KBM-7 (cell line): ENCODE measurements at regions not wholly inside any gene's neighbourhood (a gene's known extent, or its start where the extent isn't known, plus 50 kb on each side); places are given as distances from the start of the nearest gene placed in this dataset.

Source experiments
- DNase-seq: peaks from one replicate; pipeline ENCODE4 v3.0.0-alpha.2; 2015
- in situ Hi-C: fragments of 300-500 bp; cut with MboI; formaldehyde crosslinking; loops from 2 replicates; pipeline ENCODE4 v1.14.3; 2020; ENCODE audit warnings: low sequenced_read_pairs, low pct_unique_long_range_greater_than_20kb, mixed read lengths

DNA sequence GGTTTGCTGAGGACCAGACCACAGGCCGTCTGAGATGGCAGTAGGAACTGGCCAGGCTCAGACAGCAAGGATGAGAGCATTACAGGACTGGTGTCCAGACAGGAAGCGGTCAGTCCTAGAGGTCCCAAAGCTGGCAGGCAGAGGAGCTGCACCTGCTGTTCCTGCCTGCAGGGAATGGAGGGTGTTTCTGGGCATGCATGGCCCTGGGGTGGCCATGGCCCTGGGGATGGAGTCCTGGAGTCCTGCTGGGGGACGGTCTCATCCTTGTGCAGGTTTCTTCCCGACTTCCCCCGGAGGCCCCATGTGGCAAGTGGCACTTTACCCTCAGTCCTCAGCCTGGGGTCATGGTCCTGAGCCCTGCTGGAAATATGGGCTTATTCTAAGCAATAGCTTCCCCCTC lies 274.9 kb upstream of the ADARB2 start:
- no peak for DNase-seq
- in situ Hi-C loops, result no loop called here

DNA sequence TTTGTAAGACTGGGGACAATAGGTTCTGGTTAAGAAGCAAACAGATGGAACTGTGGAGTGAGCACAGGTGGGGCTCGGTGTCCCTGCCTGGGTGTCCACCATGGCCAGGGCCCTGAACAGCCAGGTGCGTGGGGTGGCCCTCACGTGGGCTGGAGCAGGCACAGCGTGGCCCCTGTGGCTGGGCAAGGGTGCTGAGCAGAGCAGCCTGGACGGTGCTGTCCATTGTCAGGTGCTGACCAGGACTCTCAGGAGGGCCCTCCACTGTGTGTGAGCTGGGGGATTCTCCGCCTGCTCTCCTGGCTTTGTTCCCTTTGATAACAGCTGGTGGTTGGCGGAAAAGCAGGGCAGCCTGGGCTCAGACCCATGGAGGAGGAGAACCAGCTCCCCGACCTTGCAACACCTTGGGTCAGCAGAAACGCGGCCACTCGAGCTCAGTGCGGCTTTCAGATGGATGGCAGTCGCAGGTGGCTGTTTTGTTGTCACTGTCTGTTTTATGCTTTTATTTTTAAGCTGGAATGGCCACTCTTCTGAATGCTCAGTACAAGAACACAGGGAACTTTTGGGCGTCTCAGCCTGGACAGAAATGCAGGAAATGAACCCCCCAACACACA lies 273.9 kb upstream of the ADARB2 start:
- no peak for DNase-seq
- in situ Hi-C loops, result no loop called here

DNA sequence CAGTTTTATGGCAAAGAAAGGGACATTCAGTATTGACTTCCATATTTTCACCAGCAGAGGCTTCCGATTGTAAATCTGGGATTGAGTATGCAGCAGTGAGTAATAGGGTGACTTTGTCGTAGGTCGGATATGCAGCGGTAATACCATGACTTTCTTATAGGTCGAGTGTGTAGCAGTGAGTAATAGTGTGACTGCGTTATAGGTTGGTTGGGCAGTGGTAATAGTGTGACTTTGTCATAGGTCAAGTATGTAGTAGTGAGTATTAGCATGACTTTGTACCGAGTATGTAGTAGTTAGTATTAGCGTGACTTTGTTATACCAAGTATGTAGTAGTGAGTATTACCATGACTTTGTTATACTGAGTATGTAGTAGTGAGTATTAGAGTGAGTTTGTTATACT lies 268.2 kb upstream of the ADARB2 start:
- in situ Hi-C loops, result no loop called here
- DNase-seq, result no peak

DNA sequence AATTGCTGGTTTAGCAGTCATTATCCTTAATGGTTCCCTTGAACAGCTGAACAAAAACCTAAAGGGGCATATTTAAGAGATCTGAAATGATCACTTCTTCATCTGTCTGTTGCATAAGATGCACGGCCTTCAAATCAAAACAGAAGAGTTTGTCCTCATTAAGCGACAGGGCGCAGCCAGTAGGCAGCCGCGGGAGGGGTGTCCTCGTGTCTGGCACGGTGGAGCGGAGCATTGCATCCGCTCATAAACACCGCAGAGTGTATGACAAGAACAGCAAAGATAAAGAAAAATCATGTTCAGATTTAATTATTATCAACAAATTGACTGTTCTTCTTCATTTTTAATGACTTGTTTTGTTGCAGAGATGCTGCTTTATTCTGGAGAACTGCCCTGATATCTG lies 255.6 kb upstream of the ADARB2 start:
- in situ Hi-C loops, result no loop called here
- DNase-seq, result no peak

DNA sequence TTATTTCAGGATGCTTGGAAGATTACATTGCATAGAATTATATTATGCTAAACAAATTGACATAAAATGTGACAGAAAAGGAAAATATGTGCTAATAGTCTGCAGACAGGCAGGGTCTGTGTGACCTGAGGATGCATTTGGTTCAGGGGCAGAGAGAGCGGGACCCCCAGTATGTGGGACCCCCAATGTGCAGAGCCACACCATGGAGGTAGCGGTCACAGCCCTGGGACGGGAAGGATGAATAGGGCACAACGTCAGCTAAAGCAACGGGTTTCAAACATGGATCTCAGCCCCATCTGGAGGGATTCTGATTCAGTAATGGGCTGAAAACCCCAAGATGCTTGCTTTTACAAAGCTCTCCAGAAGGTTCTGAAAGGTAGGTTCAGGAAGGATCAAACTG lies 251.8 kb upstream of the ADARB2 start:
- no peak for DNase-seq
- in situ Hi-C loops, result no loop called here

GRCh38 chr10:1981976-1982375 lies 244.7 kb upstream of the ADARB2 start:
- in situ Hi-C loops, result no loop called here
- no peak for DNase-seq

- DNase-seq, result no peak
- in situ Hi-C loops, result no loop called here
These were observed 243.1 kb upstream of the ADARB2 start for GRCh38 chr10:1980459-1980858.

DNA sequence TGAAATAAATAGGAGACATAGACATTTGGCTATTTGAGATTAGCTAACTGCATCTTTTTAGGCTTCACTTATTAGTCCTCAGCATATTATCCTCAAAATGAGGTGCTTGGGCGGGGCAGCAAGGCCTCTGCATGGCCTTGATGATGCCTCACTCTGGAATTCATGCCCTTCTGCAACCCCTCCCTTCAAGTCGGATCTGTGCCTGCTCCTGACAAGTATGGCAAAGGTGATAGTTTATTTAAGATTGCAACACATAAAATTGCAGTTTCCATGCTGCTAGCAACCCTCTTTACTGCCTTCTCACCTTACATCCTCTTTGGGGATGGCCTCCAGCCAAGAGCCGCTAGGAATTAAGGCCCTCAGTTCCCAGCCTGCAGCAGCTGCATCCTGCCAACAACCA lies 241.3 kb upstream of the ADARB2 start:
- no peak for DNase-seq
- in situ Hi-C loops, result no loop called here

DNA sequence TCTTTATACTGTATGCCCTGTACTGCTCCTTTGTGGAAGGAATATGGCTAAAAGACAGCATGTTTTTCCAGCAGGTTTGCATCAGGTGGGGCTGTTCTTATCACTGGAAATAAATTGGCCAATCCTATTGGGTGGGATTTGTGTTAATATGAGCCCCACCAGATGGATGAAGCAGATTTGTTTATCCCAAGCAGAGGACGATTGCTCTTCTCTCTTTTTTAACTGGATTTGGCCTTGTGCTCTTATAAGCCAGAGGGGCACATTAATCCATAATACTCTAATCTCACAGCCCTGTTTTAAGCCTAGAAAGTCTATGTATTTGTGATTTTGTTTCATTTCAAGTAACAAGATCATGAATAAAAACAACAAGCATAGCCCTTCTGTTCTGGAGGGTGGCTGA lies 240.1 kb upstream of the ADARB2 start:
- no peak for DNase-seq
- in situ Hi-C loops, result no loop called here

DNA sequence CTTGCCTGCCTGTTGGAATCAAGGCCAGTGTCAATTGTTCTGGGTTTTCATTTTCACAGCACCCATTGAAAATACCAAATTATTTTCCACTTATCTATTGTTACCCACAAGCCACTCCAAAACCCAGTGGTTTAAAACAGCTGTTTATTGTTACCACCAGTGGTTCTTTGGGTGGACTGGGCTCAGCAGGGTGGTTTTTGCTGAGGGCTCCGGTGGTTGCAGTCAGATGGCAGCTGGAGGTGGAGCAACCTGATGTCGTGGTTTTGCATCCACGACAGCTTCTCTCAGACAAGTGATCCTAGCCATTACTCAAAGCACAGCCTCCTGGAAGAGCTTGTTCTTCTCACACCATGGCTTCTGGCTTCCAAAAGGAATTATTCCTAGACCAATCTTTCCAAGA lies 235.1 kb upstream of the ADARB2 start:
- no peak for DNase-seq
- in situ Hi-C loops, result no loop called here

DNA sequence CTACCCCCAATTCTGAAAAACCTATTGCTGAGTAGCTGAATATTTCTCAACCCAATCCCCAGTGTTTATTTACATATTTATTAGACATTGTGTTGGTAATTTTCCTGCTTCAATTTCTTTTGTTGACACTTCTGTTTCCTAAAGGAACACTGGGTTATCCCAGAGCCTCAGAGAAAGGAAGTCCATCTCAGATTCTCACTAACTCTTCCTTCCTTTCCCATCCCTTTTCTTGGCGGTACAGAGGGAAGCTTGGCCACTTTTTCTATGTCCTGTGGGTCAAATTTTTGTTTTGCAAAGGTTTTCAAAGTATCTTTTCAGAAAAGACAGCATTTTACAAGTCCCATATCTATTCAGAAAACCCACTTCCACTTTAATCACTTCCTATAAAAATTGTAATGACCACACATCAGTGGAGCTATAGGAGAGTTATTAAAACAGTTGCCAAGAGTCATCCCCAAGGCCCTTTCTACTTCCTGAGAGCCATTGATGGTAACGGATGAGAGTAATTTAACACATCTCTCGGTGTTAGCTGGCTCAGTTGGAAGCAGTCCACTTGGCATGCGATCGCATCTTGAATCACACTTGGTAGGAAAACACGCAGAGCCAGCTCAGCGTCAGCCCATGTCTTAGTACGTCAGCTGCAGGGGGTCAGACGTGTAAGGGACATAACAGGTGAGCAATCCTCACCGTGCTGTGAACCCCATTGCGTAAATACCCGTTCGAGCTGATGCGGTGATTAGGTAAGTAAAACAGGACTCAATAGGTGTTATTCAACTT lies 231.1 kb upstream of the ADARB2 start:
- no peak for DNase-seq
- in situ Hi-C loops, result no loop called here

DNA sequence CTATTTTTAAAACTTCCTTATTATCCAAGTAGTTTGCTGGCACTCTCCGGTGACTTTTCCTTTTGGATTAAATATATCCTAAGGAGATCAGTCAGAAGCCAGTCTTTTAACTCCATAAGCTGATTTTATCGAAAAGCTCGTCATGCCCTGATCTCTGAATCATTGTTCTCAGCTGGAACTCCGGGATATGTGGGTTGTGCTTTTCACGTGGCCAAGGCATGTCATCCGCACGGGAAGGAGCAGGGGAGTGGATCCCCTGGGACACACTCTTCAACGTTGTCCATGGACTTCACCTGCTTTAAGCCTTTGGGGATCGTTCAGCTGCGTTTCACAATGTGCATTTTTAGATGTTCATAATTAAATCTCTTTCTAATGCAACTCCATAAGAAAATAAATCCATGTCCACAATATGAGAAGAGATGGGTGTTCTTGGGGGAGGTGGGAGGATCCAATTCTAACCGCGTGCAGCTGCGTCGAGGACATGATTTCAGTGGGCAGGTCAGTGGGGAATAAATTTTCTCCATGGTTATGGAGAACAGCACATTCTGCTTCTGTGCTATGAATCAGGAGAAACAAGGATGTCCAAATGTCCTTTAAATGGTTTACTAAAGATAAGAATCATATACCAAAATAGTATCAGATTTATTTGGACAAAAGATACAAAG lies 229.5 kb upstream of the ADARB2 start:
- in situ Hi-C loops, result no loop called here

DNA sequence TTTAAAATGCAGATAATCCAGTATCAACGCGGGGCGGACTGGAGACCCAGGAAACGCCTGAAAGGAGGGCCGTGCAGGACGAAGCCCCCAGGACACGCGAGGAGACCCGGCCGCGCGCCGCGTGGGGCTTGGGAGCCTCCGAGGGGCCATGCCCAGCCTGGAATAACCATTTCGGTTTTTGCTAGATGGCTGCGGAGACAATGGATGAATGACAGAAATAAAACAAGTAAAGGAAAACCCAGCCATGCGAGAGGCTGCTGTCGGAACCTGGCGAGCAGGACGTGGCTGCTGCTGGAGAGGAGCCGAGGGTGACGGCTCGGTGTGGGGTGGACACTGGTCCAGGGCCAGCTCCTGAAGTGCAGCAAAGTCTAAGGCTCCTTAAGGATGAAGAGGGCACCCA lies 227.2 kb upstream of the ADARB2 start:
- DNase-seq, result no peak
- in situ Hi-C loops, result no loop called here

More for the DNA sequence above, 229.5 kb upstream of the ADARB2 start:
- no peak for DNase-seq

GRCh38 chr10:1963341-1963740 lies 226.0 kb upstream of the ADARB2 start:
- in situ Hi-C loops, result no loop called here
- DNase-seq, result no peak

DNA sequence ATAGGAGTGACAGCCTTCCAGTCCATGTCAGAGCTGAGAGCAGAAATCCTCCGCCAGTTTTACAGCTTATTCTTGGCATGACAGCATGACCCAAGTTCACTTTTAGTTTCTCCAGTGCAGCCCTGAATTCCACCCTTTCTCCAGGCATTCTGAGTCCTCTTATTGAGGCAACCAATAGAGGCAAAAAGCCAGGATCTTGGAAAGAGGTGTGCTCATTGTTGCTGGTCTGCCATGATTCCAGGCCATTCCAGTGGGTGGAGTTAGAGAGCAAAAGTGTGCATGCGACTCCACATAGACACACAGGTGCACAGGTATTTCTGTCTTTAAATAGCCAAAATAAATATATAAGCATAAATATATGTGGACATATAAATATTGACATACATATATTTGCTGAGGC lies 224.7 kb upstream of the ADARB2 start:
- in situ Hi-C loops, result no loop called here
- no peak for DNase-seq

DNA sequence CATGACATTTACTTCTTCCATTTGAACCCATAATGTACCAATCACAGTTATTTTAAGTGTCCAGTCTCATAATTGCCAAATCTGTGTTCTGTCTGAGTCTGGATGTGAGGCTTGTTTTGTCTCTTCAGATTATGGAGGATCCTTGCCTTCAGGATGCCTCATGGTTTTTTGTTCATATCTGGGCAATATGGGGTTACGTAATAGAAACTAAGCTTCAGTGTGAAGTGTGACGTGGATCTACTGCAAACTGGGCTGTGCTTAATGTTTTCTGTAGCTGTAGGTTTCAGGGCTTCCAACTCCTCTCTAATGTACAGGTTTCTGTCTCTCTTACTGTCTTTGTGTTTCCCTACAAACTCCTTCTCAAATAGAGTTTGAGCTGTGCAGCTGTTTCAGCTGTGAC lies 223.7 kb upstream of the ADARB2 start:
- DNase-seq, result no peak
- in situ Hi-C loops, result no loop called here

- in situ Hi-C loops, result no loop called here
- DNase-seq, result no peak
These were observed 219.7 kb upstream of the ADARB2 start for GRCh38 chr10:1957057-1957456.

- no peak for DNase-seq
- in situ Hi-C loops, result no loop called here
These were observed 217.0 kb upstream of the ADARB2 start for GRCh38 chr10:1954300-1954699.

- no peak for DNase-seq
- in situ Hi-C loops, result no loop called here
These were observed 215.1 kb upstream of the ADARB2 start for GRCh38 chr10:1952126-1953095.
